ENCODE measurements at regions not wholly inside any gene's neighbourhood (a gene's known extent, or its start where the extent isn't known, plus 50 kb on each side); places are given as distances from the start of the nearest gene placed in this dataset.

GRCh38 chr7:94324380-94325121, 70.1 kb upstream of the COL1A2 start:
- no peak for DNase-seq

- no peak for DNase-seq
These were observed 69.6 kb upstream of the COL1A2 start for GRCh38 chr7:94325122-94325475.

- DNase-seq, result no peak
These were observed 64.2 kb upstream of the COL1A2 start for GRCh38 chr7:94330269-94331020.

GRCh38 chr7:94332571-94332970, 62.1 kb upstream of the COL1A2 start:
- no peak for DNase-seq

- DNase-seq, result no peak
These were observed 60.9 kb upstream of the COL1A2 start for GRCh38 chr7:94333810-94334209.

- no peak for DNase-seq
These were observed 59.1 kb upstream of the COL1A2 start for GRCh38 chr7:94335586-94335985.

- DNase-seq, result no peak
These were observed 58.7 kb upstream of the COL1A2 start for GRCh38 chr7:94336009-94336408.

GRCh38 chr7:94338921-94339371, 55.7 kb upstream of the COL1A2 start:
- no peak for DNase-seq

- no peak for DNase-seq
These were observed 49.9 kb upstream of the COL1A2 start for GRCh38 chr7:94344826-94345225.
